ENCODE measurements at regions not wholly inside any gene's neighbourhood (a gene's known extent, or its start where the extent isn't known, plus 50 kb on each side); places are given as distances from the start of the nearest gene placed in this dataset.

DNA sequence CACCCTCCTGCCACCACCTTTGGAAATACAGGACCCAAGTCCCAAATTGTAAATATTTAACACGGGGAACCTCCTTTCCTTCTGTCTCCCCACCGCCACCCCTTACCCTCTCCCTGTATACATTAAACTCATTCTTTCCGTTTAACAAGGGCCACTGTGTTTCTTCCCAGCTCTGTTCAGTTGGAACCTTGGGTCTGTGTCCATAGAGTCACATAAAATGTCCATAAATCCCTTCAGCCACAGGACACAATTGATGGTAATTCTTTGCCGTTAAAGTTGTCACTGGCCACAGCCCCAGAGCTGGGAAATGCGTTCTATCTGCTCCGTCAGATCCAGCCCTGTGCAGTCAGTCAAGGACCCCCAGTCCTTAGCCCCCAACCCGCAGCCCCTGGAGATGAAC is 49.9 kb upstream of the FZD7 start:
- Histone ChIP-seq H3K36me3 (no peaks in the 10 kb centered on the region), H3K4me3 (no peak overlapping the region), H3K27me3 (no peaks in the 10 kb centered on the region), H3K4me1 (no peaks in the 10 kb centered on the region), H3K27ac (no peak overlapping the region), H3K9me3 (no peaks in the 10 kb centered on the region)
- TF ChIP-seq, protein P1, sequence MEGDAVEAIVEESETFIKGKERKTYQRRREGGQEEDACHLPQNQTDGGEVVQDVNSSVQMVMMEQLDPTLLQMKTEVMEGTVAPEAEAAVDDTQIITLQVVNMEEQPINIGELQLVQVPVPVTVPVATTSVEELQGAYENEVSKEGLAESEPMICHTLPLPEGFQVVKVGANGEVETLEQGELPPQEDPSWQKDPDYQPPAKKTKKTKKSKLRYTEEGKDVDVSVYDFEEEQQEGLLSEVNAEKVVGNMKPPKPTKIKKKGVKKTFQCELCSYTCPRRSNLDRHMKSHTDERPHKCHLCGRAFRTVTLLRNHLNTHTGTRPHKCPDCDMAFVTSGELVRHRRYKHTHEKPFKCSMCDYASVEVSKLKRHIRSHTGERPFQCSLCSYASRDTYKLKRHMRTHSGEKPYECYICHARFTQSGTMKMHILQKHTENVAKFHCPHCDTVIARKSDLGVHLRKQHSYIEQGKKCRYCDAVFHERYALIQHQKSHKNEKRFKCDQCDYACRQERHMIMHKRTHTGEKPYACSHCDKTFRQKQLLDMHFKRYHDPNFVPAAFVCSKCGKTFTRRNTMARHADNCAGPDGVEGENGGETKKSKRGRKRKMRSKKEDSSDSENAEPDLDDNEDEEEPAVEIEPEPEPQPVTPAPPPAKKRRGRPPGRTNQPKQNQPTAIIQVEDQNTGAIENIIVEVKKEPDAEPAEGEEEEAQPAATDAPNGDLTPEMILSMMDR (IDR thresholded peaks at IDR 0.05) = no peak
- no peak for DNase-seq (ENCODE audit: low spot score in 2 of 2)
- intact Hi-C loops (cut with DNase I) = no loop called here

Measured in ascending aorta (tissue), 2 donors.